ENCODE measurements at regions not wholly inside any gene's neighbourhood (a gene's known extent, or its start where the extent isn't known, plus 50 kb on each side); places are given as distances from the start of the nearest gene placed in this dataset.

GRCh38 chr12:95411057-95411456, 62.9 kb upstream of the METAP2 start:
- no peak for DNase-seq (ENCODE audit: extremely low read depth, low read depth)

- no peak for DNase-seq (ENCODE audit: extremely low read depth, low read depth)
Measured at GRCh38 chr12:95411466-95411865, 62.5 kb upstream of the METAP2 start.

DNA sequence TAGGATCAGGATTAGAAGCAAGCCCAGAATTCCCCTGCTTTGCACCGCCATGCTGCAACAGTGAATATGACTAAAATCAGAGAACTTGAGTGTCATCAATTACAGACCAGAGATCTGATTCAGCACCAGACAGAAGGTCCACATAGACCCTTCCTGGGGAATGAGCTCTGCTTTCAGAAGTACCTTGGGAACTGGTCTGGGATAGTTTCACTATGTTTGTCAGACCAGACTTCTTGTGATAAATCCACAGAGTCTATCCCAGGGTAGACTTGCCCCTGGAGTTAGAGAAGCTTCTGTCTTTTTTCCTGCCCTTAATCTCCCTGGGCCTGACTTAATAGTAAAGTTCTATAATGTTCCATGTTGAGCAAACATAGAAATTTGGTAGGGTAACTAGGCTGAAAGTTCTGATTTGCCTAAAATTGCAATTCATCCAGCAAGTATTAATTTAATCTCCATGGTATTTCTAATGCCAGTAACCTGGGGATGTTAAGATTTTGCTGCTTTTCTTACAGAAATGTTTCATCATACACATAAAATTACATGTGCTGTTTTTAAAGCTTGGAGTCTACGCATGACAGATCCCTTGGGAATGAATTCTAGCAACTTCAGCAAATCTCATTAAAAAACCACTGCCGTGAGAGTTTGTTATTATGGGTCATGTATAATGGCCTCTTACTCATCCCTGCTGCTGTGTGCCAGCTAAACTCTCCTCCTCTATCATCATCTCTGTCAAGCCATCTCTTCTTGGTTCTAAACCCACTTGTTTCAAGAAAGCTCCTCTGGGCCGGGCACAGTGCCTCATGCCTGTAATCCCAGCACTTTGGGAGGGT, 61.3 kb upstream of the METAP2 start:
- DNase-seq (ENCODE audit: extremely low read depth, low read depth): no peak

DNA sequence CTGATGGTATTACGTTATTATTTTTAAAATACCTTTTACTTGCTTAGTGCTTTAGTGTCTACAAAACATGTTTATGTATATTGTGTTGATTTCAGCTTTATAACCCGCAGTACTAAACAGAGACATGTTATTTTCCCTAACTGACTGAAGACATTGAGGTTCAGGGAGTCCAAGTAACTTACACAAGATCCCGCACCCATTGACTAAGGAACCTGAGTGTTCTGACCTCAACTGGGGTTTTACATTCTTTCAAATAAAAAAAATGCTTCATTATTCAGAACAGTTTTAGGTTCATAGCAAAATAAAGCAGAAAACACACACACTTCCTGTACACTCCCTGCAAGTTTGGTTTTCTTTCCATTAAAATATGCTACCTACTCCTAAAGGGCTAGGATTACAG, 60.4 kb upstream of the METAP2 start:
- no peak for DNase-seq (ENCODE audit: extremely low read depth, low read depth)

GRCh38 chr12:95415451-95415850, 58.5 kb upstream of the METAP2 start:
- no peak for DNase-seq (ENCODE audit: extremely low read depth, low read depth)

DNA sequence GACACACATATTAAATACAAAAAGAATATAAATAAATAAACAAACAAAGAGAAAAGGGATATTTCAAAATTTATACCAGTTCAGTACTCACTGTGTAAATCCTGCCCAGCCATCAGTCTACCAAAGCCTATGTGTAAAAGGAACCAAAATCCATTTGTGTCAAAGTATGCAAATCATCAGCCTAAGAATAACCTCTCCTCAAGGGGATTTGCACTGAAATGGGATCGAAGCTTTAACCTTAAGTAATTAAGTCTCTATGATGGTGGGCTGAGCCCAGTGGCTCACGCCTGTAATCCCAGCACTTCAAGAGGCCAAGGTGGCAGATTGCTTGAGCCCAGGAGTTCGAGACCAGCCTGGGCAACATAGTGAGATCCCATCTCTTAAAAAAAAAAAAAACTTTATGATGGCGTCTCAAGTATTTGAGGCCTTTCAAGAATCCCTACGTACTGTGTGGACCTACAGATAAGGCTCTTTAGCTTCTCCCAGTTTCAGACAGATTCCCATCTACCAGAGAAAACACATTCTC, 57.8 kb upstream of the METAP2 start:
- DNase-seq (ENCODE audit: extremely low read depth, low read depth): no peak

- DNase-seq (ENCODE audit: extremely low read depth, low read depth): no peak
Measured at GRCh38 chr12:95417372-95417771, 56.6 kb upstream of the METAP2 start.

DNA sequence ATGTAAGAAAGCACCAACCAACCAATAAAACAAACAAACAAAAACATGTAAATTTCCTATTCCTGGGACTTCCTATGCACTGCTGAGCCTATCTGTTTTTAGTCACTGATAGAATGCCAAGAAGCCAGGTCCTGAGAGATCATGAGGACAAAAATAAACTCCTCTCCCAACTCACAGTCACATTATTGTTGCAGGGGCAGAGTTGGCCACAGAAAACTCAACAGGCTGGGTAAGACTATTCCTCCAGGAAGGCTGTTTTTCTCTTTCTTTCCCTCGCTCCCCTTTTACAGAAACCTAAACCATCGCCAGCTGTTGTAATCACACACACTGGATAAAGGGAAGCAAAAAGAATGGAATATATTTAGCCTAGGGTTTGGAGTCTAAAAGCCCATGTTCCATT, 55.8 kb upstream of the METAP2 start:
- no peak for DNase-seq (ENCODE audit: extremely low read depth, low read depth)
